Natural killer cell (primary cell): ENCODE measurements at regions not wholly inside any gene's neighbourhood (a gene's known extent, or its start where the extent isn't known, plus 50 kb on each side); places are given as distances from the start of the nearest gene placed in this dataset.

Source experiments
- ATAC-seq, 3 donors: fragments of 150-1000 bp in 2 of 3; fragments of 200-7000 bp in 1 of 3; cut with Tn5 transposase; 1 replicate in 1 of 3; 2 replicates in 2 of 3; pipeline ENCODE4 v1.10.0; 2021; ENCODE audit warnings: mild to moderate bottlenecking in 2 of 3, moderate library complexity in 2 of 3
- DNase-seq, 2 donors: peaks; one replicate each; pipeline versions ENCODE4 v3.0.0 to v3.0.0-alpha.2; 2013 to 2021; ENCODE audit warnings: mixed read lengths in 1 of 2
- H3K27ac ChIP-seq: one replicate; pipeline ENCODE4 v1.5.1; 2013; ENCODE audit warnings: mild to moderate bottlenecking, low read length
- H3K27me3 ChIP-seq: one replicate; pipeline ENCODE4 v1.6.1; 2013; ENCODE audit warnings: low read length; ENCODE audit not compliant: control insufficient read depth, insufficient read depth
- H3K36me3 ChIP-seq: one replicate; pipeline ENCODE4 v1.6.1; 2013; ENCODE audit warnings: low read length; ENCODE audit not compliant: control insufficient read depth, insufficient read depth
- H3K4me1 ChIP-seq: one replicate; pipeline ENCODE4 v1.6.1; 2013; ENCODE audit warnings: low read length; ENCODE audit not compliant: control insufficient read depth, insufficient read depth
- H3K4me3 ChIP-seq: one replicate; pipeline ENCODE4 v1.5.1; 2013; ENCODE audit warnings: low read length
- H3K9me3 ChIP-seq: one replicate; pipeline ENCODE4 v1.6.1; 2013; ENCODE audit warnings: low read length; ENCODE audit not compliant: control insufficient read depth, insufficient read depth
- H3K27ac Mint-ChIP-seq, 2 donors: one replicate each; pipeline ENCODE4 v1.8.0; 2022; ENCODE audit warnings: mild to moderate bottlenecking in 2 of 2, mixed read lengths in 2 of 2, moderate library complexity in 1 of 2
- H3K27me3 Mint-ChIP-seq, 2 donors: one replicate each; pipeline ENCODE4 v1.8.0; 2022; ENCODE audit warnings: low read depth in 2 of 2, mixed read lengths in 2 of 2
- H3K36me3 Mint-ChIP-seq: one replicate; pipeline ENCODE4 v1.8.0; 2022; ENCODE audit warnings: mixed read lengths
- H3K4me1 Mint-ChIP-seq, 2 donors: one replicate each; pipeline ENCODE4 v1.8.0; 2022; ENCODE audit warnings: mixed read lengths in 2 of 2
- H3K4me3 Mint-ChIP-seq: one replicate; pipeline ENCODE4 v1.8.0; 2022; ENCODE audit warnings: mild to moderate bottlenecking, moderate library complexity, mixed read lengths
- H3K9me3 Mint-ChIP-seq, 2 donors: one replicate each; pipeline ENCODE4 v1.8.0; 2022; ENCODE audit warnings: mixed read lengths in 2 of 2
- CTCF ChIP-seq: fragments of 200-600 bp; IDR thresholded peaks from one replicate; pipeline ENCODE4 v1.8.0; 2022; ENCODE audit warnings: antibody characterized with exemption
- WGBS: methylation state at CpG from one replicate; pipeline ENCODE4 v1.1.7; 2013; ENCODE audit warnings: missing lambda C conversion rate; ENCODE audit not compliant: insufficient coverage; 5-methylcytosine and 5-hydroxymethylcytosine counted together
- intact Hi-C: fragments of 100-400 bp; cut with micrococcal nuclease; formaldehyde crosslinking; loops from one replicate; pipeline ENCODE4 v1.14.2; 2022

- H3K27ac Mint-ChIP-seq, result no peak overlapping the region
- no peaks in the 10 kb centered on the region for H3K36me3 Mint-ChIP-seq
- H3K9me3 Mint-ChIP-seq, result peaks cover 2 to 8% of the 10 kb centered on the region in 2 donors
- no peaks in the 10 kb centered on the region for H3K4me1 ChIP-seq
- no peaks in the 10 kb centered on the region for H3K36me3 ChIP-seq
- ATAC-seq, result no peak
- no peak overlapping the region for H3K4me3 Mint-ChIP-seq
- no peaks in the 10 kb centered on the region for H3K9me3 ChIP-seq
- no peaks in the 10 kb centered on the region for H3K4me1 Mint-ChIP-seq
- 78% methylated on average over 1 of the region's 1 CpG for WGBS
- no peaks in the 10 kb centered on the region for H3K27me3 ChIP-seq
- no peak for DNase-seq
- H3K27ac ChIP-seq, result no peak overlapping the region
- no peak overlapping the region for H3K4me3 ChIP-seq
- H3K27me3 Mint-ChIP-seq, result no peaks in the 10 kb centered on the region
- intact Hi-C loops, result no loop called here
- no peak for TF ChIP-seq CTCF
These were observed 359.4 kb upstream of the DSEL start for GRCh38 chr18:67875944-67876343.

GRCh38 chr18:67875060-67875459 lies 358.5 kb upstream of the DSEL start:
- Mint-ChIP-seq H3K4me1 (no peaks in the 10 kb centered on the region), H3K27me3 (no peaks in the 10 kb centered on the region)
- WGBS, result no CpG with 5 or more reads among the region's 1 CpG

GRCh38 chr18:67865400-67865799 lies 348.9 kb upstream of the DSEL start:
- Mint-ChIP-seq H3K27ac (no peak overlapping the region), H3K4me1 (no peaks in the 10 kb centered on the region), H3K9me3 (peaks cover 11 to 22% of the 10 kb centered on the region in 2 donors), H3K36me3 (no peaks in the 10 kb centered on the region), H3K27me3 (no peaks in the 10 kb centered on the region), H3K4me3 (no peak overlapping the region)
- intact Hi-C loops, result no loop called here
- ATAC-seq, result no peak
- H3K4me1 ChIP-seq, result no peaks in the 10 kb centered on the region
- TF ChIP-seq CTCF, result no peak
- H3K27ac ChIP-seq, result no peak overlapping the region
- H3K4me3 ChIP-seq, result no peak overlapping the region
- no peak for DNase-seq
- WGBS, result 83% methylated on average over 4 of the region's 4 CpGs
- H3K9me3 ChIP-seq, result no peaks in the 10 kb centered on the region
- no peaks in the 10 kb centered on the region for H3K27me3 ChIP-seq
- no peaks in the 10 kb centered on the region for H3K36me3 ChIP-seq

More at GRCh38 chr18:67875060-67875459, 358.5 kb upstream of the DSEL start:
- intact Hi-C loops, result no loop called here
- no peak for ATAC-seq
- Histone ChIP-seq H3K27me3 (no peaks in the 10 kb centered on the region), H3K27ac (no peak overlapping the region), H3K4me1 (no peaks in the 10 kb centered on the region), H3K9me3 (no peaks in the 10 kb centered on the region), H3K4me3 (no peak overlapping the region), H3K36me3 (no peaks in the 10 kb centered on the region)
- no peak for DNase-seq
- peaks cover under 1 to 2% of the 10 kb centered on the region in 2 donors for H3K9me3 Mint-ChIP-seq
- H3K27ac Mint-ChIP-seq, result no peak overlapping the region
- H3K4me3 Mint-ChIP-seq, result no peak overlapping the region
- TF ChIP-seq CTCF, result no peak
- no peaks in the 10 kb centered on the region for H3K36me3 Mint-ChIP-seq

- H3K9me3 ChIP-seq, result no peaks in the 10 kb centered on the region
- no peaks in the 10 kb centered on the region for H3K4me1 Mint-ChIP-seq
- no peak overlapping the region for H3K27ac Mint-ChIP-seq
- no peaks in the 10 kb centered on the region for H3K4me1 ChIP-seq
- no peak for DNase-seq
- no peak for ATAC-seq
- no peak overlapping the region for H3K27ac ChIP-seq
- TF ChIP-seq CTCF, result no peak
- no peaks in the 10 kb centered on the region for H3K27me3 Mint-ChIP-seq
- H3K36me3 Mint-ChIP-seq, result no peaks in the 10 kb centered on the region
- WGBS, result 85% methylated on average over 2 of the region's 2 CpGs
- intact Hi-C loops, result no loop called here
- peaks cover 11 to 18% of the 10 kb centered on the region in 2 donors for H3K9me3 Mint-ChIP-seq
- H3K27me3 ChIP-seq, result no peaks in the 10 kb centered on the region
- H3K4me3 Mint-ChIP-seq, result no peak overlapping the region
- no peaks in the 10 kb centered on the region for H3K36me3 ChIP-seq
- no peak overlapping the region for H3K4me3 ChIP-seq
These were observed 348.3 kb upstream of the DSEL start for GRCh38 chr18:67864677-67865340.
